NCI-H748 treated with DMSO at 0.1 percent for 48 hours (cell line): ENCODE measurements at regions not wholly inside any gene's neighbourhood (a gene's known extent, or its start where the extent isn't known, plus 50 kb on each side); places are given as distances from the start of the nearest gene placed in this dataset.

Source experiments
- DNase-seq: peaks from one replicate; lab custom pipeline; 2025; lab: John Stamatoyannopoulos, UW

GRCh38 chr2:37837628-37838328, 87.3 kb upstream of the RMDN2 start:
- DNase-seq: no peak

- DNase-seq: no peak
Observed at GRCh38 chr2:37838541-37839167, 86.4 kb upstream of the RMDN2 start.

- no peak for DNase-seq
Observed at GRCh38 chr2:37839991-37840390, 85.1 kb upstream of the RMDN2 start.

- DNase-seq: no peak
Observed at GRCh38 chr2:37842732-37843440, 82.2 kb upstream of the RMDN2 start.

- no peak for DNase-seq
Observed at GRCh38 chr2:37843556-37843955, 81.5 kb upstream of the RMDN2 start.

- DNase-seq: no peak
Observed at GRCh38 chr2:37846207-37846606, 78.9 kb upstream of the RMDN2 start.

GRCh38 chr2:37847792-37848191, 77.3 kb upstream of the RMDN2 start:
- DNase-seq: no peak

GRCh38 chr2:37848451-37848850, 76.6 kb upstream of the RMDN2 start:
- no peak for DNase-seq

GRCh38 chr2:37849911-37850310, 75.2 kb upstream of the RMDN2 start:
- DNase-seq: no peak

- DNase-seq: no peak
Observed at GRCh38 chr2:37851428-37851827, 73.7 kb upstream of the RMDN2 start.

- no peak for DNase-seq
Observed at GRCh38 chr2:37851828-37852584, 73.1 kb upstream of the RMDN2 start.

GRCh38 chr2:37852585-37853014, 72.5 kb upstream of the RMDN2 start:
- no peak for DNase-seq

GRCh38 chr2:37854676-37855282, 70.3 kb upstream of the RMDN2 start:
- no peak for DNase-seq

- no peak for DNase-seq
Observed at GRCh38 chr2:37855283-37856041, 69.6 kb upstream of the RMDN2 start.

- DNase-seq: no peak
Observed at GRCh38 chr2:37856101-37856751, 68.9 kb upstream of the RMDN2 start.

- no peak for DNase-seq
Observed at GRCh38 chr2:37857575-37858399, 67.3 kb upstream of the RMDN2 start.

- no peak for DNase-seq
Observed at GRCh38 chr2:37858400-37858711, 66.7 kb upstream of the RMDN2 start.

GRCh38 chr2:37858725-37859267, 66.3 kb upstream of the RMDN2 start:
- no peak for DNase-seq

GRCh38 chr2:37862620-37863019, 62.5 kb upstream of the RMDN2 start:
- no peak for DNase-seq

- DNase-seq: no peak
Observed at GRCh38 chr2:37864217-37864616, 60.9 kb upstream of the RMDN2 start.
